Lung (tissue), 11 donors: ENCODE measurements at regions not wholly inside any gene's neighbourhood (a gene's known extent, or its start where the extent isn't known, plus 50 kb on each side); places are given as distances from the start of the nearest gene placed in this dataset.

ENCODE experiments used
- ATAC-seq: fragments of 200-7000 bp; cut with Tn5 transposase; one replicate; pipeline ENCODE4 v1.9.1; 2020; ENCODE audit warnings: moderate number of reproducible peaks; ENCODE audit not compliant: insufficient read depth, low FRiP score
- DNase-seq, 3 donors: peaks; one replicate each; pipeline ENCODE4 v3.0.0-alpha.2; 2013 to 2017
- H3K27ac ChIP-seq, 2 donors: one replicate each; pipeline ENCODE4 v1.5.1; 2013; ENCODE audit warnings: mild to moderate bottlenecking in 2 of 2, moderate library complexity in 2 of 2, control low read depth in 1 of 2, inconsistent platforms in 1 of 2, low read depth in 1 of 2, low read length in 1 of 2
- H3K27me3 ChIP-seq, 3 donors: one replicate each; pipeline ENCODE4 v1.5.1; 2013; ENCODE audit warnings: low read length in 2 of 3; ENCODE audit not compliant: control insufficient read depth in 3 of 3, insufficient read depth in 3 of 3
- H3K36me3 ChIP-seq, 4 donors: one replicate each; pipeline ENCODE4 v1.5.1; 2013; ENCODE audit warnings: low read length in 4 of 4, mild to moderate bottlenecking in 1 of 4, moderate library complexity in 1 of 4; ENCODE audit not compliant: control insufficient read depth in 4 of 4, insufficient read depth in 4 of 4
- H3K4me1 ChIP-seq, 5 donors: one replicate each; pipeline ENCODE4 v1.5.1; 2013; ENCODE audit warnings: low read length in 5 of 5, mild to moderate bottlenecking in 2 of 5, moderate library complexity in 1 of 5; ENCODE audit not compliant: control insufficient read depth in 5 of 5, insufficient read depth in 5 of 5
- H3K4me3 ChIP-seq: one replicate; pipeline ENCODE4 v1.5.1; 2013; ENCODE audit warnings: mild to moderate bottlenecking, control low read depth, moderate library complexity
- H3K9ac ChIP-seq, 2 donors: one replicate each; pipeline ENCODE4 v1.5.1; 2013; ENCODE audit warnings: low read length in 2 of 2, control low read depth in 1 of 2; ENCODE audit not compliant: insufficient read depth in 1 of 2
- H3K9me3 ChIP-seq, 4 donors: one replicate each; pipeline ENCODE4 v1.5.1; 2013; ENCODE audit warnings: low read length in 3 of 4, mild to moderate bottlenecking in 1 of 4, moderate library complexity in 1 of 4; ENCODE audit not compliant: control insufficient read depth in 4 of 4, insufficient read depth in 3 of 4
- CTCF ChIP-seq: IDR thresholded peaks from 2 replicates; pipeline ENCODE4 v1.5.1; 2012; ENCODE audit warnings: mild to moderate bottlenecking; ENCODE audit errors: control extremely low read depth, extremely low read depth
- WGBS, 2 donors: extraction: QIAGEN DNeasy Blood & Tissue Kit; methylation state at CpG; one replicate each; pipeline ENCODE4 v1.1.7; 2013; 5-methylcytosine and 5-hydroxymethylcytosine counted together
- donor health status: control.
- donor health status: control.
- donor health status: Bipolar disorder and iron deficiency.
- donor health status: healthy.
- donor health status: DM: yes; HTN: yes; CAD: no.

GRCh38 chr2:125562924-125563323 is 1093.0 kb upstream of the GYPC start:
- no peak for ATAC-seq
- DNase-seq: no peak
- Histone ChIP-seq H3K27me3 (no peaks in the 10 kb centered on the region), H3K9me3 (peaks cover 0 to 3% (median 0%) of the 10 kb centered on the region in 4 donors), H3K27ac (no peak overlapping the region), H3K4me1 (no peaks in the 10 kb centered on the region), H3K9ac (no peak overlapping the region), H3K36me3 (no peaks in the 10 kb centered on the region), H3K4me3 (no peak overlapping the region)
- TF ChIP-seq CTCF: no peak

DNA sequence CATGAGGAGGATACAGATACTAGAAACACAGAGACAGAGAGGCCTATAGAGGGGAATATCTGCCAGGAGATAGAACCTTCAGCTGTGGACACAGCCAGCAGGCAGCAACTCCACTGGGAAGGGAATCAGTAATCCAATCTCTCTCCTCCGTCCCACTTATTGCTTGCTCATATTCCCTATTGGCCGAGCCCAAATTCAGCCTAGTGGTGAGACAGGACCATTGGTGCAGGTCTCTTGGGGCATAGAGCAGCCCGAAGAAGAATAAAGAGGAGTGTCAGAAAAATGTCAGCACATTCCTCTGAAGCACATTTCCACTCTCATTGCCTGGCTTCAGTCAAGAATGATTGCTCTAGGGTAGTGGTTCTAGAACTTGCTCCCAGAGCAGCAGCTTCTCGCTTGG is 1091.5 kb upstream of the GYPC start:
- TF ChIP-seq CTCF: no peak
- Histone ChIP-seq H3K9me3 (peaks cover 0 to 3% (median 0%) of the 10 kb centered on the region in 4 donors), H3K4me1 (no peaks in the 10 kb centered on the region), H3K4me3 (no peak overlapping the region), H3K36me3 (no peaks in the 10 kb centered on the region), H3K27ac (no peak overlapping the region), H3K9ac (no peak overlapping the region), H3K27me3 (no peaks in the 10 kb centered on the region)
- 40 to 60% methylated on average over 4 of the region's 4 CpGs for WGBS, 2 donors
- no peak for DNase-seq
- no peak for ATAC-seq

DNA sequence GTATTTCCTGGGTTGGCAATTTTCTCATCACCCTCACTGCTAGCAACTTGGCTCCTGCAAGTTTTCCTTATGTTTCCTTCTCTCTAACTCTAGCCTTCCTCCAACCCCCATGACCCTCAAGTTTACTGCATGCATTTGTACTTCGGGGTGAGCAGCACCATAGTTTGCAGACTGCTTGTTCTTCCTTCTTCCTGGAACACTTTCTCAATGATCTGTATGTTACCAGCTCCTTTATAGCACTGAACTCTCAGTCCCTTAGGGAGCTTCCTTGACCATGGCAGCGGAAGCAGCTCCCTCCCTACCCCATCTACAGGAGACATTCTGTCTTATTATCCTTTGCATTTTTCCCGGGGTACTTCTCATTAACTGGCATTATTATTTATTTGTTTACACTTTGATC is 1089.5 kb upstream of the GYPC start:
- Histone ChIP-seq H3K4me3 (no peak overlapping the region), H3K9me3 (peaks cover 0 to 3% (median 0%) of the 10 kb centered on the region in 4 donors), H3K36me3 (no peaks in the 10 kb centered on the region), H3K9ac (no peak overlapping the region), H3K27ac (no peak overlapping the region), H3K27me3 (no peaks in the 10 kb centered on the region), H3K4me1 (no peaks in the 10 kb centered on the region)
- WGBS, 2 donors: 69 to 73% methylated on average over 3 of the region's 3 CpGs
- no peak for TF ChIP-seq CTCF
- no peak for ATAC-seq
- DNase-seq: no peak

- H3K27ac ChIP-seq: no peak overlapping the region
- H3K9me3 ChIP-seq: peaks cover 0 to 3% (median 0%) of the 10 kb centered on the region in 4 donors
- TF ChIP-seq CTCF: no peak
- DNase-seq (no peak), ATAC-seq (no peak)
- no peak overlapping the region for H3K9ac ChIP-seq
- no peaks in the 10 kb centered on the region for H3K27me3 ChIP-seq
- no peaks in the 10 kb centered on the region for H3K4me1 ChIP-seq
- 79 to 86% methylated on average over 3 of the region's 3 CpGs for WGBS, 2 donors
- H3K4me3 ChIP-seq: no peak overlapping the region
- no peaks in the 10 kb centered on the region for H3K36me3 ChIP-seq
Measured at GRCh38 chr2:125567100-125567499, 1088.9 kb upstream of the GYPC start.
